ENCODE measurements at regions not wholly inside any gene's neighbourhood (a gene's known extent, or its start where the extent isn't known, plus 50 kb on each side); places are given as distances from the start of the nearest gene placed in this dataset.

DNA sequence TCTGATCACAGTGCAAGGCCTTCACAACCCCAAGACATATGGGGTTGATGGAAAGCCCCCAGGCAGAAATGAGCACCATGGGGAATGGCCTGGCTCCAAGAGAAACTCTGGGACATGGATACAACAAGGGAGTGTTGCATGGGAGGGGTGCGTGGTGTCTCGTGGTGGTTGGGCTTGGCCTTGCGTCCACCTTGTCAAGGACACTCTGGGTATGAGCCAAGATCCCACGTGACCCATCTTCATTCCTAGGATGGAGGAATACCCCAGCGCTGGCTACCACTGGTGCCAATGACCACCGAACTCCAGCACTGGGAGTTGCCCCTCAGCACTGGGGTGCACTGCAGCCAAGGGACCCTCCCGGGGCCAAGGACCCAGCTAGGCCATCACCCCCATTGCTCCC is 267.5 kb upstream of the AGTR2 start:
- TF ChIP-seq POLR2AphosphoS5 (IDR thresholded peaks at IDR 0.05) (no peak), POLR2A (IDR thresholded peaks at IDR 0.05) (no peak)
- TF ChIP-seq, protein P1, sequence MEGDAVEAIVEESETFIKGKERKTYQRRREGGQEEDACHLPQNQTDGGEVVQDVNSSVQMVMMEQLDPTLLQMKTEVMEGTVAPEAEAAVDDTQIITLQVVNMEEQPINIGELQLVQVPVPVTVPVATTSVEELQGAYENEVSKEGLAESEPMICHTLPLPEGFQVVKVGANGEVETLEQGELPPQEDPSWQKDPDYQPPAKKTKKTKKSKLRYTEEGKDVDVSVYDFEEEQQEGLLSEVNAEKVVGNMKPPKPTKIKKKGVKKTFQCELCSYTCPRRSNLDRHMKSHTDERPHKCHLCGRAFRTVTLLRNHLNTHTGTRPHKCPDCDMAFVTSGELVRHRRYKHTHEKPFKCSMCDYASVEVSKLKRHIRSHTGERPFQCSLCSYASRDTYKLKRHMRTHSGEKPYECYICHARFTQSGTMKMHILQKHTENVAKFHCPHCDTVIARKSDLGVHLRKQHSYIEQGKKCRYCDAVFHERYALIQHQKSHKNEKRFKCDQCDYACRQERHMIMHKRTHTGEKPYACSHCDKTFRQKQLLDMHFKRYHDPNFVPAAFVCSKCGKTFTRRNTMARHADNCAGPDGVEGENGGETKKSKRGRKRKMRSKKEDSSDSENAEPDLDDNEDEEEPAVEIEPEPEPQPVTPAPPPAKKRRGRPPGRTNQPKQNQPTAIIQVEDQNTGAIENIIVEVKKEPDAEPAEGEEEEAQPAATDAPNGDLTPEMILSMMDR (IDR thresholded peaks at IDR 0.05), result no peak
- Histone ChIP-seq H3K4me1 (replicated peaks) (no peaks in the 10 kb centered on the region), H3K27me3 (replicated peaks; ENCODE audit: insufficient read depth) (no peaks in the 10 kb centered on the region), H3K36me3 (no peaks in the 10 kb centered on the region), H3K9me3 (no peaks in the 10 kb centered on the region), H3K27ac (no peak overlapping the region), H3K4me3 (no peak overlapping the region)
- DNase-seq (ENCODE audit: low spot score), result no peak
- intact Hi-C loops (cut with DNase I), result no loop called here
- 100% methylated on average over 3 of the region's 7 CpGs for WGBS

DNA sequence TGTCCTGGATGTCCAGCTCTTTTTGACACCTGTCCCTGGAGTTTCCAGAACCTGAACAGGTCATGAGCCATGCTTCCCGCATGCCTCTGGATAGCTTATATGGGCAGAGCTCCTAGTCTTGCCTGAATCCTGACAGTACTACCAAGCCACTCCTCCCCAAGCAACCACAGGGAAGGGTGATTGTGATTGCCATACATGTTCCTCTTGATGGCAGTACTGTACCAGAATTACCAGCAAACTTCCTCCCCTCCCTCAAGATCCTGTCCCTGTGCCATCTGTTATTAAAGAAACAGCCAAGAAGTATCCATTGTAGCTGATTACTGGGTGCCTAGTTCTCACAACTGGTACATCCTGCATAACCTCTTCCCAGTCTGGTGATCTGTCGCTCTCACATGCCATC is 264.3 kb upstream of the AGTR2 start:
- DNase-seq (ENCODE audit: low spot score), result no peak
- H3K27ac ChIP-seq, result no peak overlapping the region
- H3K36me3 ChIP-seq, result no peaks in the 10 kb centered on the region
- no peak overlapping the region for H3K4me3 ChIP-seq
- WGBS, result 100% methylated on average over 2 of the region's 2 CpGs
- TF ChIP-seq POLR2A (IDR thresholded peaks at IDR 0.05) (no peak), POLR2AphosphoS5 (IDR thresholded peaks at IDR 0.05) (no peak)
- TF ChIP-seq, protein P1 (IDR thresholded peaks at IDR 0.05), result no peak
- no peaks in the 10 kb centered on the region for H3K9me3 ChIP-seq
- intact Hi-C loops (cut with DNase I), result no loop called here
- no peaks in the 10 kb centered on the region for H3K27me3 ChIP-seq (replicated peaks; ENCODE audit: insufficient read depth)
- H3K4me1 ChIP-seq (replicated peaks), result no peaks in the 10 kb centered on the region

DNA sequence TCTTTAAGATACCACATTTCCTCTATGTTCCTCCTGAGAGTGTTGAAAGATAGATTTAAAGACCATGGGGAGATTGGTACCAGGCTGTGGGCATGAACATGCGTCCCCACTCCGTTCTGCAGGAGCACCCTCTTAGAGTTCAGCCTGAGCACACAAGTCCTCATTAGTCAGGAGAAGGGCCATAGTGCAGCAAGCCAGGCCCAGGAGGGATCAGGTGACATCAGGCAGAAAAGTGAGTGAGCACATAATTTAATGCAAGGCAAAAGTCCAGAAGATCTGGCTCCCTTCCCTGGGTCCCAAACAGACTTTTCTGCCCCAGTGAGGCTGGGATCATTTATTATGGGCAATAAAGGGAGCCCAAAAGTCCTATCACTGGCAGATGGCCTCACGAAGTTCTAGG is 263.7 kb upstream of the AGTR2 start:
- TF ChIP-seq POLR2AphosphoS5 (IDR thresholded peaks at IDR 0.05), result no peak
- no peak for TF ChIP-seq POLR2A (IDR thresholded peaks at IDR 0.05)
- TF ChIP-seq, protein P1 (IDR thresholded peaks at IDR 0.05), result no peak
- Histone ChIP-seq H3K4me1 (replicated peaks) (no peaks in the 10 kb centered on the region), H3K9me3 (no peaks in the 10 kb centered on the region), H3K4me3 (no peak overlapping the region), H3K27ac (no peak overlapping the region), H3K27me3 (replicated peaks; ENCODE audit: insufficient read depth) (no peaks in the 10 kb centered on the region), H3K36me3 (no peaks in the 10 kb centered on the region)
- WGBS, result 98% methylated on average over 3 of the region's 3 CpGs
- intact Hi-C loops (cut with DNase I), result no loop called here
- DNase-seq (ENCODE audit: low spot score), result no peak

DNA sequence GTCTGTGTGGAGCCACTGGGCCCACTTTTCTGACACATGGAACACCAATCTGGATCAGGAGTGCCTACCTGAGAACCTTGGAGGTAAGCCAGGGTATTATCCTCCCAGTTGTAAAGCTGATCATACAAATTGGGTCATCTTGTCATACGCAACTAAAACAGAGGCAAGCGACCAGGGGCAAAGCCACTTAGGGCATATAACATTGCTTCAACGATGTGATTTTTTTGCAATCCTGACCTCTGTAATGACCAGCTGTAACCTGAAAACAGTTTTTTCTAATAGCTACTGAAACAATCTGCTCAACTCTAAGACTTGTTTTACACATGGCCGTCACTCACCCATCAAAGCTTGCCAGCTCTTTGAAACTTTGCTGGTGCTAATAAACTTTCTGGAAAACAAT is 261.5 kb upstream of the AGTR2 start:
- intact Hi-C loops (cut with DNase I), result no loop called here
- TF ChIP-seq POLR2A (IDR thresholded peaks at IDR 0.05), result no peak
- no peak for TF ChIP-seq POLR2AphosphoS5 (IDR thresholded peaks at IDR 0.05)
- TF ChIP-seq, protein P1 (IDR thresholded peaks at IDR 0.05), result no peak
- H3K36me3 ChIP-seq, result no peaks in the 10 kb centered on the region
- H3K27me3 ChIP-seq (replicated peaks; ENCODE audit: insufficient read depth), result no peaks in the 10 kb centered on the region
- no peak for DNase-seq (ENCODE audit: low spot score)
- H3K4me3 ChIP-seq, result no peak overlapping the region
- 94% methylated on average over 4 of the region's 4 CpGs for WGBS
- H3K4me1 ChIP-seq (replicated peaks), result no peaks in the 10 kb centered on the region
- no peak overlapping the region for H3K27ac ChIP-seq
- no peaks in the 10 kb centered on the region for H3K9me3 ChIP-seq

DNA sequence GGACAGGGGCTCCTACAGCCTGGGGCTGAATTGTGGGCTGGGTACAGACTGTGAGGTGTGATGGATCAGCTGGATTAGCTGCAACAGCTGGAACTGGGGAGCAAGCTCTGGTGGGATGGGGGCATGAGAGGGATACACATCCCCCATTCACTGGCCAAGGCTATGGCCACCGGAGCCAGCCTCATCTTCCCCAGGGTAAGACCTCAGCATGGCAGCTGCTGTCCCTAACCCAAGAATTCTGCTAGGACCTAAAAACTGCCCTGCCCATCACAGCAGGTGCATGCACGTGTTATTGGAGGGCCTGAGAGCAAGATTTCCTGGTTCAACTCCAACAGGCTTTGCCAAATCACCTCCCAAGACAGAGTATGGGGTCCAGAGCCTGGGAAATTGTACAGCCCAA is 258.6 kb upstream of the AGTR2 start:
- DNase-seq (ENCODE audit: low spot score), result no peak
- Histone ChIP-seq H3K27ac (no peak overlapping the region), H3K36me3 (no peaks in the 10 kb centered on the region), H3K4me1 (replicated peaks) (no peaks in the 10 kb centered on the region), H3K4me3 (no peak overlapping the region), H3K27me3 (replicated peaks; ENCODE audit: insufficient read depth) (no peaks in the 10 kb centered on the region), H3K9me3 (no peaks in the 10 kb centered on the region)
- WGBS, result 100% methylated on average over 1 of the region's 2 CpGs
- intact Hi-C loops (cut with DNase I), result no loop called here
- TF ChIP-seq POLR2A (IDR thresholded peaks at IDR 0.05) (no peak), POLR2AphosphoS5 (IDR thresholded peaks at IDR 0.05) (no peak)
- TF ChIP-seq, protein P1 (IDR thresholded peaks at IDR 0.05), result no peak

Data from prostate gland (tissue), 2 donors.